GM12891 (cell line): ENCODE measurements at regions not wholly inside any gene's neighbourhood (a gene's known extent, or its start where the extent isn't known, plus 50 kb on each side); places are given as distances from the start of the nearest gene placed in this dataset.

Experiments
- PAX5 ChIP-seq: IDR thresholded peaks from 2 replicates; pipeline ENCODE4 v1.6.1; 2011; ENCODE audit warnings: low read length, moderate library complexity, mild to moderate bottlenecking; ENCODE audit not compliant: insufficient read depth, severe bottlenecking
- POLR2A ChIP-seq: IDR thresholded peaks from 2 replicates; pipeline ENCODE4 v1.6.1; 2011; ENCODE audit warnings: low read depth, low read length, control low read depth
- POLR2AphosphoS5 ChIP-seq: IDR thresholded peaks from 2 replicates; pipeline ENCODE4 v1.6.1; 2011; ENCODE audit warnings: low read depth, low read length, control low read depth
- SPI1 ChIP-seq: IDR thresholded peaks from 2 replicates; pipeline ENCODE4 v1.6.1; 2011; ENCODE audit warnings: low read depth, low read length, control low read depth
- TAF1 ChIP-seq: IDR thresholded peaks from 2 replicates; pipeline ENCODE4 v1.6.1; 2011; ENCODE audit warnings: low read depth, low read length, control low read depth

- TF ChIP-seq POLR2AphosphoS5, result no peak
- no peak for TF ChIP-seq POLR2A
- TF ChIP-seq TAF1, result no peak
- TF ChIP-seq PAX5, result no peak
- TF ChIP-seq SPI1, result no peak
These were observed 56.3 kb upstream of the ARL15 start for GRCh38 chr5:54366707-54367106.
